Spinal cord (tissue), 9 donors: ENCODE measurements at regions not wholly inside any gene's neighbourhood (a gene's known extent, or its start where the extent isn't known, plus 50 kb on each side); places are given as distances from the start of the nearest gene placed in this dataset.
A peak's percentile ranks its signal among the peaks of the same experiment; 100 is the strongest.

ENCODE experiments used
- DNase-seq, 6 donors: peaks; one replicate each; pipeline versions ENCODE4 v3.0.0 to v3.0.0-alpha.2; 2013 to 2015; ENCODE audit warnings: low spot score in 6 of 6, low read depth in 4 of 6
- H3K27ac ChIP-seq: one replicate; pipeline ENCODE4 v1.5.1; 2013; ENCODE audit warnings: low read depth, low read length, control low read depth
- H3K27me3 ChIP-seq: one replicate; pipeline ENCODE4 v1.6.1; 2013; ENCODE audit warnings: low read length; ENCODE audit not compliant: control insufficient read depth, insufficient read depth
- H3K36me3 ChIP-seq: one replicate; pipeline ENCODE4 v1.6.1; 2013; ENCODE audit warnings: low read length; ENCODE audit not compliant: control insufficient read depth, insufficient read depth
- H3K4me1 ChIP-seq: one replicate; pipeline ENCODE4 v1.6.1; 2013; ENCODE audit warnings: low read length; ENCODE audit not compliant: control insufficient read depth, insufficient read depth
- H3K4me3 ChIP-seq: one replicate; pipeline ENCODE4 v1.5.1; 2013; ENCODE audit warnings: low read depth, low read length, control low read depth
- H3K9me3 ChIP-seq: one replicate; pipeline ENCODE4 v1.6.1; 2013; ENCODE audit warnings: low read length; ENCODE audit not compliant: control insufficient read depth, insufficient read depth
- WGBS: methylation state at CpG from one replicate; pipeline ENCODE4 v1.1.5; 2013; ENCODE audit warnings: missing lambda C conversion rate; ENCODE audit not compliant: insufficient coverage; 5-methylcytosine and 5-hydroxymethylcytosine counted together
- donor health status: healthy.

DNA sequence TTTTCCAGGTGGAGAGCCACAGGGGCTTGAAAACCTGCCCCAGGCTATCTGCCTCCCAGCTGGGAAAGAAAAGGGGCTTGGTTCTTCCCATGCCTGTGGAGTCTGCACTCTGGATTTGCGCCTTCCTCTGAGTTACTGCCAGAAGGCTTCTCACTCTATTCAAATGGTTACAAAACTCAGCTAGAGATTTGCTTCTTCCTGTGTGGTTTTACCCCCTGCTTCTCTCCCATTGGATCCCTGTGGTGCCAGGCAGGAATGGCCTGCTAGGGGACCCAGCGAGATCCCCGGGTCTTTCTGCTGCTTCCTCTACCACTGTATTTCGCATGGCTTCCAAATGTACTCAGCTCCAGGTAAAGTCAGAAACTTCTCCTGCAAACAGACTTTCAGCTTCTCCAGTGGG is 192.0 kb upstream of the HS3ST5 start:
- no peak overlapping the region for H3K27ac ChIP-seq
- no peak for DNase-seq
- H3K4me3 ChIP-seq: no peak overlapping the region
- H3K9me3 ChIP-seq: no peaks in the 10 kb centered on the region
- no peaks in the 10 kb centered on the region for H3K4me1 ChIP-seq
- WGBS: 92% methylated on average over 1 of the region's 4 CpGs
- H3K36me3 ChIP-seq: no peaks in the 10 kb centered on the region
- H3K27me3 ChIP-seq: no peaks in the 10 kb centered on the region

DNA sequence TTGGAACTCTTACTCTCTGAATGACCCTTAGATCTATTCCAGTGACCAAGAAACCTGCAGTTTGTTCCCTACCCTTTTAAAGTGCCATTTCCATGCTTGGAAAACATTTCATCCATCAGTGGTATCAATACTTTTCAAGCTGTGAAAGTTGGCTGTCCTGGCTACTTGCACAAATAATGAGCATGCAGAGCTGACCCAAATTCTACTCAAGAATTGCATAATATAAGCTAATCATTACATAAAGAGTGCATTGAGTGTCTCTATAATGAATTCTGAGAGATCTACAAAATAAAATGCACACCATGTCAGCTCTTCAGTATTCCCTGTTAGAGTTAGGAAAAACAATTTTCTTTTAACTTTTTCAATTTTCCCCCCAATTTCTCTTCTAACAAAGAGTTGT is 181.3 kb upstream of the HS3ST5 start:
- no peaks in the 10 kb centered on the region for H3K9me3 ChIP-seq

GRCh38 chr6:114523508-114523907 is 180.7 kb upstream of the HS3ST5 start:
- no peaks in the 10 kb centered on the region for H3K27me3 ChIP-seq
- WGBS: 71% methylated on average over 1 of the region's 2 CpGs
- H3K36me3 ChIP-seq: no peaks in the 10 kb centered on the region
- no peak for DNase-seq
- no peaks in the 10 kb centered on the region for H3K4me1 ChIP-seq
- H3K27ac ChIP-seq: no peak overlapping the region
- no peak overlapping the region for H3K4me3 ChIP-seq
- no peaks in the 10 kb centered on the region for H3K9me3 ChIP-seq

More for the DNA sequence above, 181.3 kb upstream of the HS3ST5 start:
- no peaks in the 10 kb centered on the region for H3K27me3 ChIP-seq
- H3K4me3 ChIP-seq: no peak overlapping the region
- H3K27ac ChIP-seq: no peak overlapping the region
- DNase-seq: no peak
- H3K4me1 ChIP-seq: no peaks in the 10 kb centered on the region
- H3K36me3 ChIP-seq: no peaks in the 10 kb centered on the region

- Histone ChIP-seq H3K27me3 (no peaks in the 10 kb centered on the region), H3K36me3 (no peaks in the 10 kb centered on the region), H3K4me1 (no peaks in the 10 kb centered on the region), H3K9me3 (no peaks in the 10 kb centered on the region), H3K27ac (no peak overlapping the region), H3K4me3 (no peak overlapping the region)
- 100% methylated on average over 2 of the region's 3 CpGs for WGBS
- peak in 1 of 6 donors; percentile 10 for DNase-seq
Measured at GRCh38 chr6:114521926-114522325, 179.1 kb upstream of the HS3ST5 start.

DNA sequence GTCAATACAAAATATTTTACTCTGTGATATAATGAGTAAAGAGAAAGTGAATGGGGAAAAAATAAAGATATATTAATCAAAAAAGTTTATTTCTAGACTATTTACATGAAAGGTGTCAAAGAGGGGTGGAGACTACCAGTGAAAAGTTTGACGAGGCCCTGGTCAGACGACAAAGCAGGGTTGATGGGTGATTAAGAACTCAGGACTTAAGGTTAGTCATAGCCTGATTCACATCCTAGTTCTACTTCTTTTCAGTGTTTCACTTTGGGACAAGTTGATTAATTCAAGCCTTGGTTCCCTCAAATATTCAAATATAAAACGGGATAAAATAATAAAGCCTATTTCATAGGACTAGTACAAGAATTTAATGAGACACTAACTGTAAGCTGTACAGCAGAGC is 178.2 kb upstream of the HS3ST5 start:
- WGBS: no CpG with 5 or more reads among the region's 3 CpGs
- DNase-seq: no peak
- H3K36me3 ChIP-seq: no peaks in the 10 kb centered on the region
- no peak overlapping the region for H3K4me3 ChIP-seq
- no peak overlapping the region for H3K27ac ChIP-seq
- H3K4me1 ChIP-seq: no peaks in the 10 kb centered on the region
- no peaks in the 10 kb centered on the region for H3K27me3 ChIP-seq
- H3K9me3 ChIP-seq: no peaks in the 10 kb centered on the region

DNA sequence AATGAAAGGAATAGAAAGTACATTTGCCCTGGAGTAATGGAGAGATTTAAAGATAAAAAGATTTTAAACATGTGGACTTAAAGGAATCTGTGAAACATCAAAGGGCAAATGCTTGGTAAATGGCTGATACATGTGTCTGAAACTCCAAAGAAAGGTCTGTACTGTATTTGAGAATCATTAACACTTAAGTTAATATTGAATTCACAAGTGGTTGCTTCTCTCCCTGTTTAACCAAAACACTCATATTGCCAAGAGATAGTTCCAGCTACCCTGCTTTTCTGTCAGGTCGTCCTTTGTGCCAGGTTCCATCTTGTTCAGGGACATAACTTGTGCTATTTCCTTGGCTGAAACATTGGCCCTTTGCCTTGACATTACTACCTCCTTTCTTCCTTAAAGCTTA is 171.3 kb upstream of the HS3ST5 start:
- no peak overlapping the region for H3K27ac ChIP-seq
- no peaks in the 10 kb centered on the region for H3K4me1 ChIP-seq
- no peaks in the 10 kb centered on the region for H3K36me3 ChIP-seq
- no peaks in the 10 kb centered on the region for H3K9me3 ChIP-seq
- 59% methylated on average over 1 of the region's 1 CpG for whole genome bisulfite sequencing
- no peak overlapping the region for H3K4me3 ChIP-seq
- no peaks in the 10 kb centered on the region for H3K27me3 ChIP-seq
- no peak for DNase-seq

DNA sequence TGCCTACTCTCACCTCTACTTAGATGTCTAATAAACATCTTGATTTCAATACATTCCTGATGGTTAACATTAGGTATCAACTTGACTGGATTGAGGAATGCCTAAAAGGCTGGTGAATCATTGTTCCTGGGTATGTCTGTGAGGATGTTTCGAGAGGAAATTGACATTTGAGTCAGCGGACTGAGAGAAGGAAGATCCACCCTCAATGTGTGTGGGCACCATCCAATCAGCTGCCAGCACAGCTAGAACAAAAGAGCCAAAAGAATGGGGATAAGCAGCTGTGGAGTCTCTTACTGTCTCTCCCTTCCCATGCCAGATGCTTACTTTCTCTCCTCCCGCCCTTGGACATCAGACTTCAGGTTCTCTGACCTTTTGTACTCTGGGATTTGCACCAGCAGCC is 128.6 kb upstream of the HS3ST5 start:
- 90% methylated on average over 2 of the region's 3 CpGs for WGBS

DNA sequence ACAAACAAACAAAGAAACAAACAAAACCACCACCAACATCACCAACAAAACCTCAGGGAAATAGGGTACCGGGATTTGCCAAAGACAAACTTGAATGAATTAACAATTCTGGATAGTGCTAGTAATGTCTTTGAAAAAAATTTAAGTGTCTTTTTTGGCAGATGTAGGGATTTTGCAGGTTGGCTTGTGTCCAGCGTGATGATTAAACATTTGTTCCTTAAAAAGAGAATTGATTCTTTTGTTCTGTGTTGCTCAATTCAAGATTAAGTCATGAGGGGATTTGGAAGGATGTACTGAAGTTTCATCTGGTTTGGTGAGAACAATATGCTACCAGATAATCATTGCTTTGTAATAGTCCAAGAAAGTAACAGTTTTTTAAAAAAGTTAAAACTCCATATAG is 125.1 kb upstream of the HS3ST5 start:
- H3K27ac ChIP-seq: no peak overlapping the region
- no peaks in the 10 kb centered on the region for H3K9me3 ChIP-seq
- H3K4me3 ChIP-seq: no peak overlapping the region
- H3K27me3 ChIP-seq: no peaks in the 10 kb centered on the region
- no peak for DNase-seq
- 78% methylated on average over 1 of the region's 2 CpGs for WGBS
- no peaks in the 10 kb centered on the region for H3K4me1 ChIP-seq
- H3K36me3 ChIP-seq: no peaks in the 10 kb centered on the region

More for the DNA sequence above, 128.6 kb upstream of the HS3ST5 start:
- Histone ChIP-seq H3K27me3 (no peaks in the 10 kb centered on the region), H3K27ac (no peak overlapping the region), H3K9me3 (no peaks in the 10 kb centered on the region), H3K36me3 (no peaks in the 10 kb centered on the region), H3K4me3 (no peak overlapping the region), H3K4me1 (no peaks in the 10 kb centered on the region)
- no peak for DNase-seq

DNA sequence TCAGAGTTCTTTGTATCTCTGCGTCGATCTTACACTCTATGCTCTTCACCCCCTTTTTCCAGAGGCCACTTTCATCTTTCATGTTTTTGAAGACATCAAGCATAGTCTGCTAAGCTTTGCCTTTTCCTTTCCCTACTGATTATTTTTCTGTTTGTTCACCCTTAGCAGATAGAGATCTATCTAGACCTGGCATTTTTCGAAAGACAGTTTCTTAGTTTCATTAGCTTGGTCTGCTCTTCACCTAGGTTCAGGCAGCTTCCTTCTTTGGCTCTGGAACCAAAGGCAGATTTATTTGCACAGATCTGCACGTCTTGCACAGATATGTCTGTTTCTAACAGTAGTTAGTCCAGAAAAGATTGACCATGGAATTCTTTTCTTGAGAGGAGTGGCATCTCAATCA is 122.7 kb upstream of the HS3ST5 start:
- Histone ChIP-seq H3K36me3 (no peaks in the 10 kb centered on the region), H3K4me1 (no peaks in the 10 kb centered on the region), H3K4me3 (no peak overlapping the region), H3K27ac (no peak overlapping the region), H3K9me3 (no peaks in the 10 kb centered on the region), H3K27me3 (no peaks in the 10 kb centered on the region)
- WGBS: 96% methylated on average over 4 of the region's 4 CpGs
- no peak for DNase-seq

- Histone ChIP-seq H3K4me1 (no peaks in the 10 kb centered on the region), H3K9me3 (no peaks in the 10 kb centered on the region), H3K36me3 (no peaks in the 10 kb centered on the region), H3K27ac (no peak overlapping the region), H3K27me3 (no peaks in the 10 kb centered on the region), H3K4me3 (no peak overlapping the region)
- no CpG with 5 or more reads among the region's 1 CpG for WGBS
- DNase-seq: no peak
Measured at GRCh38 chr6:114453737-114454276, 111.0 kb upstream of the HS3ST5 start.
